ENCODE measurements at regions not wholly inside any gene's neighbourhood (a gene's known extent, or its start where the extent isn't known, plus 50 kb on each side); places are given as distances from the start of the nearest gene placed in this dataset.
"Not testable (repeated sequence)": the region's sequence is repeated elsewhere in the genome, so short reads cannot be mapped to it uniquely, and the experiment has no call there.

- ATAC-seq (ENCODE audit: low FRiP score) (no peak), DNase-seq (ENCODE audit: low spot score) (no peak)
- TF ChIP-seq CTCF (IDR thresholded peaks at IDR 0.05): no peak
Observed at GRCh38 chr4:163681208-163681821, 186.8 kb downstream of the TMA16 start.

GRCh38 chr4:163688856-163689255, 194.4 kb downstream of the TMA16 start:
- TF ChIP-seq CTCF (IDR thresholded peaks at IDR 0.05): no peak
- ATAC-seq (ENCODE audit: low FRiP score) (no peak), DNase-seq (ENCODE audit: low spot score) (no peak)

GRCh38 chr4:163693211-163693610, 198.7 kb downstream of the TMA16 start:
- DNase-seq (ENCODE audit: low spot score) (no peak), ATAC-seq (ENCODE audit: low FRiP score) (no peak)
- TF ChIP-seq CTCF (IDR thresholded peaks at IDR 0.05): no peak

GRCh38 chr4:163693776-163694175, 199.3 kb downstream of the TMA16 start:
- DNase-seq (ENCODE audit: low spot score): no peak
- TF ChIP-seq CTCF (IDR thresholded peaks at IDR 0.05): no peak
- ATAC-seq (ENCODE audit: low FRiP score): no peak

- ATAC-seq (ENCODE audit: low FRiP score): no peak
- DNase-seq (ENCODE audit: low spot score): no peak
- no peak for TF ChIP-seq CTCF (IDR thresholded peaks at IDR 0.05)
Observed at GRCh38 chr4:163694385-163694784, 199.9 kb downstream of the TMA16 start.

GRCh38 chr4:163697121-163697520, 202.6 kb downstream of the TMA16 start:
- DNase-seq (ENCODE audit: low spot score) (no peak), ATAC-seq (ENCODE audit: low FRiP score) (no peak)
- TF ChIP-seq CTCF (IDR thresholded peaks at IDR 0.05): no peak

- DNase-seq (ENCODE audit: low spot score); ATAC-seq (ENCODE audit: low FRiP score): not testable (repeated sequence)
Observed at GRCh38 chr4:163700383-163700782, 205.9 kb downstream of the TMA16 start.

- TF ChIP-seq CTCF (IDR thresholded peaks at IDR 0.05): no peak
- DNase-seq (ENCODE audit: low spot score): no peak
- ATAC-seq (ENCODE audit: low FRiP score): no peak
Observed at GRCh38 chr4:163701916-163702315, 207.4 kb downstream of the TMA16 start.

Measured in omental fat pad (tissue), 3 donors.